ENCODE measurements at regions not wholly inside any gene's neighbourhood (a gene's known extent, or its start where the extent isn't known, plus 50 kb on each side); places are given as distances from the start of the nearest gene placed in this dataset.

DNA sequence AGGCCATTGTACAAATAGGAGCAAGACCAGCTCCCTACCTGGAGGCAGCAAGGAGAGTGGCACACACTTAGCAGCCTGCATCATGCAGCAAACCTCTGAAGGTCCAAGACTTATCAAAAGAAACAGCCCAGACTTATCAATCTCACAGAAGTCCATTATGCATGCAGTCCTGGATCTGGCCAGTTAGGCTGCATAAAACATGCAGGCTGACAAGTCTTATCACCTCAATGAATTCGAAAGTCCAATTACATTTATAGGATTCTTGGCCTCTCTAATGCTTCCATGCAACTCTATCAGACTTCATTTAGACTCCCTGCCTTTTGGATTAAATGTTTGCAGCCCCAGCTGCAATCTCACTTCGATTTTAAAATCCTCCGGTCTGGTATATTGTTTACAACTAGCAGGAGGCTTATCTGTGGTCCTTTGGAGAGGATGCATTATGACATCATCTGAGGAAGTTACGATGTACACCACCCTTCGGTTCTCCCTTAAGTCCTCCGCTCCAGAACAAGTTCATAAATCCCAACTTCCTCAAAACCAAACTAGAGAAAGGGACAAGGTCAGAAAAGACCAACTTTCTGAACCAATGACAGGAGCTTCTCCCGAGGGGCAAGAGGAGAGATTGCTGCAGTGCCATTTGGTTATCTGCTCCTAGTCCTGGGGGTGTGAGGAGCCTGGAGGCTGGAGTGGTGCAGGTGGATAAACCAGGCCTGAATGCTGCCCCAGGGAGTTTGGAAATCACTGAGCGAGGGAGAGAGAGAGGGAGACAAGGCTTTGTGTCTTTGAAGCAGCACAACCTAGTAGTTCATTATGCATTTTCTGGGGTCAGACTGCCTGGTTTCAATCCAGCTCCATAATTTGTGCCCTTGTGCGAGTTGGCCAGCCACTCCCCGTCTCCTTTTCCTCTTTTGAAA, 313.9 kb downstream of the TLE1 start:
- DNase-seq (ENCODE audit: low read depth): no peak
- H3K4me3 ChIP-seq (ENCODE audit: low read depth, low read length): no peak overlapping the region

DNA sequence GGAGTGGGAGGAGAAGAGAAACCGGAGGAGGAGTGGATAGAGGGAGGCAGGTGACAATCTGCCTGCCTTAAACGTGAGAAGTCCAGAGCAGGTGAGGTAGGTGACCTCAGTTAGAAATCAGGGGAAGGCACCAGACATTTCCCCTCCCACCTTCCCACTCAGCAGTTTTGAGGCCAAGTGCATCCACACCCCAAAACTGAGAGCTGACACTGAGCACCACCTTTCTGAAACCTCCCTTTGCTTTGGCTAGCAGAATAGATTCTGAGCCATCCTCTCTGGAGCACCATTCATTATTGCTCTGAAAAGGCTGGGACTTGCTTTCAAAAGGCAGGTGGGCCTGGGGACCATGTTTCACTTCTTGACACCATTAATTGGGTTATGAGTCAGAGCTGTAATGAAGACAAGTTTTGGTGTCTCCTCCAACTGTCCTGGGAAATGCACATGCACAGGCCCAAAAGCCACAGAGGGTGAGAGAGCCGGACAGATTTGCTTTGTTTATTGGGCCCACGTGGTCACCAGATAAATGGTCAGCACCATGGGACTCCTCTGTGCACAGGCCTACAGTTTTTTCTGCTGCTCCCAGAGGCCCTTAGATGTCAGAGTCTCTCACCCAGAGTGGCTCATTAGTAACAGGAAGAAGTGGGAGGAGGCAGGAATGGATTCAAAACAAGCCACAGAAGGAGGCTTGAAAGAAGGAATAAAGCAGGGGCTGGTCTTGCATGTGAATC, 314.7 kb downstream of the TLE1 start:
- no peak for DNase-seq (ENCODE audit: low read depth)
- no peak overlapping the region for H3K4me3 ChIP-seq (ENCODE audit: low read depth, low read length)

- DNase-seq (ENCODE audit: low read depth): no peak
- no peak overlapping the region for H3K4me3 ChIP-seq (ENCODE audit: low read depth, low read length)
These were observed 316.1 kb downstream of the TLE1 start for GRCh38 chr9:81373294-81373693.

DNA sequence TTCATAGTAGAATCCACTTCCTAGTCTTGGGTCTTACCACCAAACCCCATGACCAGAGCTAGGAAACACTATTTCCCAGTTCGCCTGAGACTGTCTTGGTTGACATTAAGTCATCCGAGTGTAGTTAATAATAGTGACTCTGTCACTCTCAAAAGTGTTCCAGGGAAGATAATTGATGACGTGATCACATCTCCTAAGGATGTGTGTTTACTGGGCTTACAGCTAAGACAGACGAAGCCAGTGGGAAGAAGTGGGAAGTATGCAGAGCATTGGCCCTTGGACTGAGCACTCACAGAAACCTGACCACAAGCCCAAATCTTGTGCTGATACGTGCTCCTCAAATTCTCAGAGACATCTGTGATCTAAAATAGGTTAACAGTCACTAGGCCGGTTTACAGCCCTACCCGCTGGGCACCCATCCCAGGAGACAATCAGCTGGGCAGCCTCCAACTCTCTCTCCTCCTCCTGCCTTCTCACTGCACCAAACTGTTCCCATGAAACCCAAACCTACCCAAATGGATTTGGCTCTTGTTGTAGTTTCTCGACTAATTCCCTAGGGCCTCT, 316.6 kb downstream of the TLE1 start:
- no peak overlapping the region for H3K4me3 ChIP-seq (ENCODE audit: low read depth, low read length)
- DNase-seq (ENCODE audit: low read depth): no peak

- no peak overlapping the region for H3K4me3 ChIP-seq (ENCODE audit: low read depth, low read length)
- no peak for DNase-seq (ENCODE audit: low read depth)
These were observed 317.5 kb downstream of the TLE1 start for GRCh38 chr9:81371824-81372223.

DNA sequence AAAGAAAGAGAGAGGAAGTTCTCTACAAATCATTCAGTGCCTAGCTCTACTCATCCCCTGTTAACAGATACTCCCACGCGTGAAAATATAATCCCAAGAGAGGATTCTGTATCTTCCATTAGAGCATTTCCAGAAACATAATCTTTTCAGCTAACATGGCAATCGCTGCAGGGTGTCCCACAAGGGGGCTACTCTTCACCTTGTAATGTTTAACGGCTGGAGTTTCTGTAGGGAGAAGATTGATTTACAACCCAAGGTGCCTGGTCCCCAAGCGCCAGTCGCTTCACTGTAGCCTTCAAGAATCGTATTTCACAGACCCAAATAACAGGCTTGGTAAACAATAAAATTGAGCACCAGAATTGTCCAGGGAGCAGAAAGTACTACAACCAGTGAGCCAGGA, 318.7 kb downstream of the TLE1 start:
- DNase-seq (ENCODE audit: low read depth): no peak
- no peak overlapping the region for H3K4me3 ChIP-seq (ENCODE audit: low read depth, low read length)

GRCh38 chr9:81370096-81370495, 319.3 kb downstream of the TLE1 start:
- no peak for DNase-seq (ENCODE audit: low read depth)
- H3K4me3 ChIP-seq (ENCODE audit: low read depth, low read length): no peak overlapping the region

DNA sequence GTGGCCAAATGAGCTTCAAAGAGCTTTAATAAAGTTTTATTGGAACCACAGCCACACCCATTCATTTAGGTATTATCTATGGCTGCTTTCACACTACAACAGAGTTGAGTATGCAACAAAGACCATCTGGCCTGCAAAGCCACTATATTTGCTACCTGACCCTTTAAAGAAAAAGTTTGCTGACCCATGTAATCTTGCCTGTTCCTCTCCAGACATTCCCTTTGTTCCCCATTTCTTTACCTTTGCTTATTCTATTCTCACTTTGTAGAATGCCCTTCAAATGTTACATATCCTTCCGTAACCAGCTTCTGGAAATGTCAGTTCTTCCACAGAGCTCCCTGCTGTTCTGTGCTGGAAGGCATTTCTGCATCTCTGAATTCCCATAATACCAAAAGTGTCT, 320.2 kb downstream of the TLE1 start:
- no peak for DNase-seq (ENCODE audit: low read depth)
- no peak overlapping the region for H3K4me3 ChIP-seq (ENCODE audit: low read depth, low read length)

- no peak for DNase-seq (ENCODE audit: low read depth)
- H3K4me3 ChIP-seq (ENCODE audit: low read depth, low read length): no peak overlapping the region
These were observed 325.3 kb downstream of the TLE1 start for GRCh38 chr9:81363916-81364480.

GRCh38 chr9:81361296-81361695, 328.1 kb downstream of the TLE1 start:
- DNase-seq (ENCODE audit: low read depth): no peak
- no peak overlapping the region for H3K4me3 ChIP-seq (ENCODE audit: low read depth, low read length)

DNA sequence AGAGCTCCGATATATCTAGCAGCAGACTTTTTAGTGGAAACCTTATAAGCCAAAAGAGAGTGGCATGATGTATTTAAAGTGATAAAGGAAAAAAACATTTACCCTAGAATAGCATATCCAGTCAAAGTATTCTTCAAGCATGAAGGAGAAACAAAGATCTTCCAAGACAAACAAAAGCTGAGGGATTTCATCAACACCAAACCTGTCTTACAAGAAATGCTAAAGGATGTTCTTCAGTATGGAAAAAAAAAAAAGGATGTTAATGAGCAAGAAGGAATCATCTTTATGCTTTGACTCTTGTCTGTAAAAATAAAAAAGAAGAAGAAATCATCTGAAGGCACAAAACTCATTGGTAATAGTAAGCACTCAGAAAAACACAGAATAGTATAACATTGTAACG, 338.2 kb downstream of the TLE1 start:
- H3K4me3 ChIP-seq (ENCODE audit: low read depth, low read length): no peak overlapping the region
- no peak for DNase-seq (ENCODE audit: low read depth)

GRCh38 chr9:81344366-81344765, 345.0 kb downstream of the TLE1 start:
- DNase-seq (ENCODE audit: low read depth): no peak
- no peak overlapping the region for H3K4me3 ChIP-seq (ENCODE audit: low read depth, low read length)

DNA sequence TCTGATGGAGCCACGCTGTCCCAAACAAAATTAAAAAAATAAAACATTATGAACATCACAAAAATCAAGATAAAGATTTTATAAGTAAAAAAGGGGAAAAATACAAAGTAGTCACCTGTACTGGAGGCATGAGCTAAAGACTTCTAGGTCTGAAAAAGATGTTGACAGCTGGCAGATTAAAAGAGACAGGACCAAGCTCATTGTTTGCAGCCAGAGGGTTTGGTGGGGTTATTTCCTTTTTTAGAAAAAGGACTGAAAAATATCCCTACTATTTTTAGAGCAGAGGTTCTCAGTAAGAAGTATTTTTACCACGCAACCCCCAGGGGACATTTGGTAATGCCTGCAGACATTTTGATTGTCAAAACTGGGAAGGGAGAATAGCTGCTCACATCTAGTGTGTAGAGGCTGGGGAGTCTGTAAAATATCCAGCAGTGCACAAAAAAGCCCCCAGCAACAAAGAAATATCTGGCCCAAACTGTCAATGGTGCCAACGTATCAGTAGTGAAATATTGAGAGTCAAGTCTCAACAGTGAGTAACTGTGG, 353.4 kb downstream of the TLE1 start:
- H3K4me3 ChIP-seq (ENCODE audit: low read depth, low read length): no peak overlapping the region
- DNase-seq (ENCODE audit: low read depth): no peak

DNA sequence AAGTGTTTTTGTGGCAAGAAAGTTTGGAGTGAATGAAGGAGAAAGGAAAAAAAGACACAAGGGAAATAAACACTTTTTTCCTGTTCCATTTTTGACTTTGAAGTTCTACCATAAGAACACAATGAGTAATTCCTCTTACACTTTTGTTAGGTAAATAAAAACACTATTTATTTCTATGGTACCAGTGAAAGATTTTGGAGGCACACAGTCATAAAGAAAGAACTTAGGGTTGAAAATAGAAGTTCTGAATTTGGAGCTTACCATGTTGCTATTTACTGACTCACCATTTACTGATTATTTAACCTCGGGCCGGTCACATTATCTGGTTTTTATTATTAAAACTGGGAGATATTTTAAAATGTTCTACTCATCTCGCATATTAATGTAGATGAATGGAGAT, 367.8 kb downstream of the TLE1 start:
- no peak overlapping the region for H3K4me3 ChIP-seq (ENCODE audit: low read depth, low read length)
- no peak for DNase-seq (ENCODE audit: low read depth)

GRCh38 chr9:81320909-81321482, 368.4 kb downstream of the TLE1 start:
- no peak for DNase-seq (ENCODE audit: low read depth)
- no peak overlapping the region for H3K4me3 ChIP-seq (ENCODE audit: low read depth, low read length)

- no peak overlapping the region for H3K4me3 ChIP-seq (ENCODE audit: low read depth, low read length)
- DNase-seq (ENCODE audit: low read depth): peak; percentile 3
These were observed 370.8 kb downstream of the TLE1 start for GRCh38 chr9:81318571-81318970.

- DNase-seq (ENCODE audit: low read depth): no peak
- H3K4me3 ChIP-seq (ENCODE audit: low read depth, low read length): no peak overlapping the region
These were observed 371.4 kb downstream of the TLE1 start for GRCh38 chr9:81317939-81318338.

GRCh38 chr9:81317223-81317622, 372.1 kb downstream of the TLE1 start:
- DNase-seq (ENCODE audit: low read depth): no peak

GRCh38 chr9:81314490-81314889, 374.9 kb downstream of the TLE1 start:
- no peak for DNase-seq (ENCODE audit: low read depth)
- no peak overlapping the region for H3K4me3 ChIP-seq (ENCODE audit: low read depth, low read length)

More at GRCh38 chr9:81317223-81317622, 372.1 kb downstream of the TLE1 start:
- no peak overlapping the region for H3K4me3 ChIP-seq (ENCODE audit: low read depth, low read length)

DNA sequence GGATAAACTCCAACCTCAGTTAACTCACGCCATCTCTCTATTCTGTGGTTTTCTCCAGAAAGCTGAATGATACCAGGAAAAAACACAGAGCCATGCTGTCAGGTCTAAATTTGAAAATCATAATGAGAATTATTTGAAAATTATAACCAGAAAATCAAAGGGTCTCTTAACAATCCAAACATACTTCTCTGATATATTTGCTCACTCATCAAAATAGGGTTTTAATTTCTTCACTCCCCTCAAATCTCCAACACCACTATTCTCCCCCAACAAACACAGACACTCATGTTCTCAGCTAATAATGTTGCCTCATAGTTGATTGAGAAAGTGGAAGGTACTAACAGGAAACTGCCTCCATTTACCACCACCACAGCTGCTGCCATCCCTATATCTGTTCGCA, 375.5 kb downstream of the TLE1 start:
- DNase-seq (ENCODE audit: low read depth): no peak
- H3K4me3 ChIP-seq (ENCODE audit: low read depth, low read length): no peak overlapping the region

Measured in skeletal muscle cell (primary cell).